SK-N-SH (cell line): ENCODE measurements at regions not wholly inside any gene's neighbourhood (a gene's known extent, or its start where the extent isn't known, plus 50 kb on each side); places are given as distances from the start of the nearest gene placed in this dataset.

ENCODE experiments used
- CTCF ChIA-PET: fragments of 300-600, 350-600 bp; formaldehyde crosslinking; extraction: SDS; loops from one replicate; lab custom pipeline; 2021; lab: Yijun Ruan, JAX
- POLR2A ChIA-PET: fragments of 350-600 bp; sonication (Branson Sonifier 250); formaldehyde crosslinking; extraction: SDS; loops from one replicate; lab custom pipeline; 2020; ENCODE audit warnings: antibody characterized with exemption, inconsistent platforms; lab: Yijun Ruan, JAX
- DNase-seq: peaks from one replicate; pipeline ENCODE4 v3.0.0; 2012
- H2AFZ ChIP-seq: fragments of 200-600 bp; sonication (generic); 2 replicates; pipeline ENCODE4 v1.8.1; 2016; ENCODE audit warnings: antibody characterized with exemption, mild to moderate bottlenecking, low read depth
- H3F3A ChIP-seq: fragments of 200-600 bp; sonication (generic); replicated peaks from 2 replicates; pipeline ENCODE3; 2016; ENCODE audit warnings: antibody characterized with exemption, mild to moderate bottlenecking; ENCODE audit not compliant: insufficient read depth
- H3K27ac ChIP-seq, 2 experiments: fragments of 200-500 bp in 1 of 2; fragments of 200-600 bp in 1 of 2; sonication (Bioruptor generic) in 1 of 2; sonication (generic), shearing (Covaris generic) in 1 of 2; 2 replicates each; pipeline versions ENCODE4 v1.5.1 to v1.6.1; 2014 to 2016; ENCODE audit warnings: low read depth in 2 of 2, inconsistent platforms in 1 of 2, low read length in 1 of 2, mild to moderate bottlenecking in 1 of 2, mixed read lengths in 1 of 2
- H3K27me3 ChIP-seq: fragments of 200-600 bp; sonication (generic), shearing (Covaris generic); 2 replicates; pipeline ENCODE4 v1.6.1; 2016; ENCODE audit warnings: mixed run types; ENCODE audit not compliant: insufficient read depth
- H3K36me3 ChIP-seq, 2 experiments: fragments of 200-500 bp in 1 of 2; fragments of 200-600 bp in 1 of 2; sonication (Bioruptor generic) in 1 of 2; sonication (generic) in 1 of 2; replicated peaks in 1 of 2; 2 replicates each; pipeline versions ENCODE3 to v1.5.1; 2014 to 2016; ENCODE audit warnings: low read length in 1 of 2, mild to moderate bottlenecking in 1 of 2; ENCODE audit not compliant: insufficient read depth in 2 of 2, control insufficient read depth in 1 of 2
- H3K4me1 ChIP-seq, 2 experiments: fragments of 200-500 bp in 1 of 2; fragments of 200-600 bp in 1 of 2; sonication (Bioruptor generic) in 1 of 2; sonication (generic), shearing (Covaris generic) in 1 of 2; 2 replicates each; pipeline versions ENCODE4 v1.5.1 to v1.6.1; 2014 to 2016; ENCODE audit warnings: low read depth in 1 of 2, low read length in 1 of 2, mixed run types in 1 of 2; ENCODE audit not compliant: insufficient read depth in 2 of 2, control insufficient read depth in 1 of 2
- H3K4me2 ChIP-seq: fragments of 200-600 bp; sonication (generic), shearing (Covaris generic); 2 replicates; pipeline ENCODE4 v1.6.1; 2017; ENCODE audit warnings: mixed run types
- H3K4me3 ChIP-seq, 2 experiments: fragments of 200-500 bp in 1 of 2; fragments of 200-600 bp in 1 of 2; sonication (Bioruptor generic) in 1 of 2; sonication (generic), shearing (Covaris generic) in 1 of 2; 2 replicates each; pipeline versions ENCODE4 v1.5.1 to v1.8.1; 2014 to 2016; ENCODE audit warnings: low read depth in 2 of 2, inconsistent platforms in 1 of 2, low read length in 1 of 2, mild to moderate bottlenecking in 1 of 2, mixed read lengths in 1 of 2, moderate library complexity in 1 of 2
- H3K79me2 ChIP-seq: fragments of 200-600 bp; sonication (generic); 2 replicates; pipeline ENCODE4 v1.8.1; 2017; ENCODE audit warnings: mild to moderate bottlenecking; ENCODE audit not compliant: insufficient read depth
- H3K9ac ChIP-seq: fragments of 200-600 bp; sonication (generic); 2 replicates; pipeline ENCODE4 v1.6.1; 2017; ENCODE audit warnings: mixed run types
- H3K9me2 ChIP-seq: fragments of 200-600 bp; sonication (generic); 2 replicates; pipeline ENCODE4 v1.6.1; 2017; ENCODE audit warnings: mixed run types
- H3K9me3 ChIP-seq: fragments of 200-600 bp; sonication (generic); 2 replicates; pipeline ENCODE4 v1.6.1; 2017; ENCODE audit warnings: mixed run types, mild to moderate bottlenecking, moderate library complexity
- H4K20me1 ChIP-seq: fragments of 200-600 bp; sonication (generic); 2 replicates; pipeline ENCODE4 v1.6.1; 2017; ENCODE audit warnings: mild to moderate bottlenecking, mixed run types; ENCODE audit not compliant: insufficient read depth
- ELF1 ChIP-seq: IDR thresholded peaks from 2 replicates; pipeline ENCODE4 v1.4.0; 2012
- EP300 ChIP-seq, 2 experiments: IDR thresholded peaks; 2 replicates each; pipeline versions ENCODE4 v1.4.0 to v1.6.1; 2012; ENCODE audit warnings: borderline replicate concordance in 1 of 2, low read depth in 1 of 2, low read length in 1 of 2
- EZH2phosphoT487 ChIP-seq: fragments of 200-600 bp; sonication (generic); IDR thresholded peaks from 2 replicates; pipeline ENCODE4 v1.6.1; 2017; ENCODE audit warnings: low read depth, mixed run types, mild to moderate bottlenecking, antibody characterized with exemption, moderate library complexity, borderline replicate concordance
- FOSL2 ChIP-seq: IDR thresholded peaks from 2 replicates; pipeline ENCODE4 v1.4.0; 2012; ENCODE audit warnings: low read depth, mild to moderate bottlenecking, moderate library complexity, borderline replicate concordance
- FOXJ3 ChIP-seq: sonication (generic); formaldehyde crosslinking; IDR thresholded peaks from 2 replicates; pipeline ENCODE4 v1.5.1; 2020; ENCODE audit warnings: mild to moderate bottlenecking, missing genetic modification reagents
- GATA2 ChIP-seq: sonication (generic); formaldehyde crosslinking; IDR thresholded peaks from 2 replicates; pipeline ENCODE4 v1.5.0; 2020; ENCODE audit warnings: mild to moderate bottlenecking, missing genetic modification reagents
- IRF3 ChIP-seq: fragments of 150-350 bp; IDR thresholded peaks from 2 replicates; pipeline ENCODE4 v1.6.1; 2016; ENCODE audit warnings: mild to moderate bottlenecking, low read depth, low read length
- MAX ChIP-seq: IDR thresholded peaks from 2 replicates; pipeline ENCODE4 v1.4.0; 2012; ENCODE audit warnings: low read depth
- NFIC ChIP-seq: IDR thresholded peaks from 2 replicates; pipeline ENCODE4 v1.4.0; 2012; ENCODE audit warnings: borderline replicate concordance
- PBX3 ChIP-seq: IDR thresholded peaks from 2 replicates; pipeline ENCODE4; 2012
- POLR2AphosphoS5 ChIP-seq: IDR thresholded peaks from 2 replicates; pipeline ENCODE4 v1.6.1; 2012; ENCODE audit warnings: low read depth, low read length
- RXRA ChIP-seq: IDR thresholded peaks from 2 replicates; pipeline ENCODE4 v1.4.0; 2012; ENCODE audit warnings: low read depth, mild to moderate bottlenecking, borderline replicate concordance
- SIN3A ChIP-seq: IDR thresholded peaks from 2 replicates; pipeline ENCODE4 v1.6.1; 2012; ENCODE audit warnings: low read depth, mild to moderate bottlenecking, low read length, moderate library complexity, borderline replicate concordance
- SMC3 ChIP-seq: IDR thresholded peaks from 2 replicates; pipeline ENCODE4 v1.6.1; 2012; ENCODE audit warnings: low read depth, low read length, improper control_type of control experiment
- TCF12 ChIP-seq: IDR thresholded peaks from 2 replicates; pipeline ENCODE4 v1.4.0; 2012
- TEAD4 ChIP-seq: IDR thresholded peaks from 2 replicates; pipeline ENCODE4 v1.4.0; 2012; ENCODE audit warnings: mild to moderate bottlenecking, borderline replicate concordance; ENCODE audit not compliant: insufficient read depth
- USF1 ChIP-seq: IDR thresholded peaks from 2 replicates; pipeline ENCODE4 v1.4.0; 2012; ENCODE audit warnings: low read depth, borderline replicate concordance
- USF2 ChIP-seq: fragments of 150-350 bp; IDR thresholded peaks from 2 replicates; pipeline ENCODE4 v1.6.1; 2017; ENCODE audit warnings: antibody characterized with exemption, low read length, low read depth, borderline replicate concordance
- YY1 ChIP-seq: IDR thresholded peaks from 2 replicates; pipeline ENCODE4 v1.4.0; 2012; ENCODE audit warnings: low read depth, mild to moderate bottlenecking
- ZBTB33 ChIP-seq: IDR thresholded peaks from 2 replicates; pipeline ENCODE4 v1.4.0; 2012; ENCODE audit warnings: low read depth, borderline replicate concordance
- WGBS: methylation state at CpG from one replicate; pipeline ENCODE4 v1.1.6; 2017; ENCODE audit warnings: low lambda C conversion rate; 5-methylcytosine and 5-hydroxymethylcytosine counted together

- WGBS, result 38% methylated on average over 3 of the region's 3 CpGs
- Histone ChIP-seq H3K27me3 (no peaks in the 10 kb centered on the region), H3K27ac (no peak overlapping the region), H3K36me3 (no peaks in the 10 kb centered on the region), H3K79me2 (no peaks in the 10 kb centered on the region), H3K9me2 (no peaks in the 10 kb centered on the region), H2AFZ (no peak overlapping the region), H4K20me1 (no peaks in the 10 kb centered on the region), H3K9me3 (no peaks in the 10 kb centered on the region), H3K4me1 (no peaks in the 10 kb centered on the region), H3F3A (no peaks in the 10 kb centered on the region), H3K9ac (no peak overlapping the region), H3K4me3 (no peak overlapping the region)
- CTCF ChIA-PET, result interaction anchor here (0.6 to 0.8 kb wide), 2 partner anchors 37 to 169 kb away, joined by 3 read pairs; no protein-coding TSS in a partner anchor
- DNase-seq, result no peak
- TF ChIP-seq YY1 (no peak), FOXJ3 (CRISPR knock-in tag) (no peak), POLR2AphosphoS5 (no peak), EP300 (IDR thresholded peaks at IDR 0.05; ENCODE audit: borderline replicate concordance in 1 of 2, low read depth in 1 of 2, low read length in 1 of 2) (no peak), MAX (no peak), ZBTB33 (no peak), NFIC (no peak), FOSL2 (no peak), TCF12 (no peak), USF2 (no peak), TEAD4 (no peak), GATA2 (CRISPR knock-in tag) (no peak)
- TF ChIP-seq, all 33 proteins: peak for 0
- H3K4me2 ChIP-seq, result no peak overlapping the region
- POLR2A ChIA-PET, result no interaction called here
These were observed 72.2 kb upstream of the ADRB1 start for GRCh38 chr10:113971349-113971973.

- no peak overlapping the region for H2AFZ ChIP-seq
- 47% methylated on average over 7 of the region's 7 CpGs for WGBS
- TF ChIP-seq ELF1, result no peak
- no peak for TF ChIP-seq IRF3
- TF ChIP-seq MAX, result no peak
- no peak for TF ChIP-seq EZH2phosphoT487
- no peak for TF ChIP-seq RXRA
- no peak for TF ChIP-seq USF1
- TF ChIP-seq PBX3, result no peak
- no peak for TF ChIP-seq SIN3A
- no peak for TF ChIP-seq TEAD4
- no peak for TF ChIP-seq SMC3
These were observed 66.5 kb upstream of the ADRB1 start for GRCh38 chr10:113977174-113977573.

More at GRCh38 chr10:113977174-113977573, 66.5 kb upstream of the ADRB1 start:
- POLR2A ChIA-PET, result no interaction called here
- no peaks in the 10 kb centered on the region for H4K20me1 ChIP-seq
- H3K79me2 ChIP-seq, result no peaks in the 10 kb centered on the region
- DNase-seq, result no peak
- H3K9me2 ChIP-seq, result no peaks in the 10 kb centered on the region
- H3K9me3 ChIP-seq, result no peaks in the 10 kb centered on the region
- no peak overlapping the region for H3K27ac ChIP-seq
- CTCF ChIA-PET, result no interaction called here
- no peak overlapping the region for H3K4me2 ChIP-seq
- H3K27me3 ChIP-seq, result no peaks in the 10 kb centered on the region
- no peak overlapping the region for H3K4me3 ChIP-seq
- no peaks in the 10 kb centered on the region for H3K4me1 ChIP-seq
- H3K36me3 ChIP-seq, result no peaks in the 10 kb centered on the region
- H3K9ac ChIP-seq, result no peak overlapping the region
- no peaks in the 10 kb centered on the region for H3F3A ChIP-seq
